ENCODE measurements at regions not wholly inside any gene's neighbourhood (a gene's known extent, or its start where the extent isn't known, plus 50 kb on each side); places are given as distances from the start of the nearest gene placed in this dataset.

- H3K36me3 ChIP-seq: no peaks in the 10 kb centered on the region
- H3K9me3 Mint-ChIP-seq: no peaks in the 10 kb centered on the region
- no peak overlapping the region for H3K4me3 Mint-ChIP-seq
- H3K9ac ChIP-seq: no peak overlapping the region
- TF ChIP-seq EZH2 (IDR thresholded peaks at IDR 0.05): no peak
- TF ChIP-seq CTCF (IDR thresholded peaks at IDR 0.05): no peak
- TF ChIP-seq EZH2phosphoT487 (IDR thresholded peaks at IDR 0.05): no peak
- H3K79me2 ChIP-seq (ENCODE audit: low read depth): no peaks in the 10 kb centered on the region
- H3K36me3 Mint-ChIP-seq: no peaks in the 10 kb centered on the region
- H4K20me1 ChIP-seq (ENCODE audit: low read depth): no peaks in the 10 kb centered on the region
- no peak overlapping the region for H3K27ac Mint-ChIP-seq
- H3K4me2 ChIP-seq: no peak overlapping the region
- no peaks in the 10 kb centered on the region for H3K9me3 ChIP-seq (ENCODE audit: low read depth)
- peaks cover 12% of the 10 kb centered on the region for H3K4me1 Mint-ChIP-seq
- H3K27me3 ChIP-seq: no peaks in the 10 kb centered on the region
- no peak overlapping the region for H3K27ac ChIP-seq
- no peaks in the 10 kb centered on the region for H3F3A ChIP-seq (ENCODE audit: low read depth)
- no peak overlapping the region for H3K4me3 ChIP-seq
- no peaks in the 10 kb centered on the region for H3K27me3 Mint-ChIP-seq (ENCODE audit: insufficient read depth, low read depth)
- H3K4me1 ChIP-seq: peaks cover 9% of the 10 kb centered on the region
- no peak for DNase-seq (ENCODE audit: low spot score)
- no peak overlapping the region for H2AFZ ChIP-seq (replicated peaks)
Observed at GRCh38 chr10:3006607-3007006, 60.7 kb upstream of the PFKP start.

- Mint-ChIP-seq H3K36me3 (no peaks in the 10 kb centered on the region), H3K4me3 (no peak overlapping the region), H3K27me3 (ENCODE audit: insufficient read depth, low read depth) (no peaks in the 10 kb centered on the region), H3K27ac (no peak overlapping the region), H3K4me1 (peaks cover 12% of the 10 kb centered on the region), H3K9me3 (no peaks in the 10 kb centered on the region)
- Histone ChIP-seq H2AFZ (replicated peaks) (no peak overlapping the region), H3K4me1 (peaks cover 9% of the 10 kb centered on the region), H3K36me3 (no peaks in the 10 kb centered on the region), H3F3A (ENCODE audit: low read depth) (no peaks in the 10 kb centered on the region), H3K9ac (no peak overlapping the region), H3K4me2 (no peak overlapping the region), H3K4me3 (no peak overlapping the region), H3K27ac (no peak overlapping the region), H3K27me3 (no peaks in the 10 kb centered on the region), H3K79me2 (ENCODE audit: low read depth) (no peaks in the 10 kb centered on the region), H3K9me3 (ENCODE audit: low read depth) (no peaks in the 10 kb centered on the region), H4K20me1 (ENCODE audit: low read depth) (no peaks in the 10 kb centered on the region)
- TF ChIP-seq EZH2 (IDR thresholded peaks at IDR 0.05) (no peak), CTCF (IDR thresholded peaks at IDR 0.05) (no peak), EZH2phosphoT487 (IDR thresholded peaks at IDR 0.05) (no peak)
- no peak for DNase-seq (ENCODE audit: low spot score)
Observed at GRCh38 chr10:3006093-3006492, 61.3 kb upstream of the PFKP start.

- H3K4me3 Mint-ChIP-seq: no peak overlapping the region
- TF ChIP-seq CTCF (IDR thresholded peaks at IDR 0.05): no peak
- no peak for TF ChIP-seq EZH2phosphoT487 (IDR thresholded peaks at IDR 0.05)
- TF ChIP-seq EZH2 (IDR thresholded peaks at IDR 0.05): no peak
- peaks cover 2% of the 10 kb centered on the region for H3K4me1 Mint-ChIP-seq
- Histone ChIP-seq H4K20me1 (ENCODE audit: low read depth) (no peaks in the 10 kb centered on the region), H3K4me2 (no peak overlapping the region), H3K27me3 (no peaks in the 10 kb centered on the region), H3F3A (ENCODE audit: low read depth) (no peaks in the 10 kb centered on the region), H3K36me3 (no peaks in the 10 kb centered on the region), H3K4me1 (no peaks in the 10 kb centered on the region), H3K27ac (no peak overlapping the region), H2AFZ (replicated peaks) (no peak overlapping the region), H3K9ac (no peak overlapping the region), H3K4me3 (no peak overlapping the region), H3K79me2 (ENCODE audit: low read depth) (no peaks in the 10 kb centered on the region), H3K9me3 (ENCODE audit: low read depth) (no peaks in the 10 kb centered on the region)
- no peak overlapping the region for H3K27ac Mint-ChIP-seq
- no peaks in the 10 kb centered on the region for H3K36me3 Mint-ChIP-seq
- DNase-seq (ENCODE audit: low spot score): no peak
- H3K9me3 Mint-ChIP-seq: peaks cover 5% of the 10 kb centered on the region
- no peaks in the 10 kb centered on the region for H3K27me3 Mint-ChIP-seq (ENCODE audit: insufficient read depth, low read depth)
Observed at GRCh38 chr10:3002304-3002703, 65.0 kb upstream of the PFKP start.

- Mint-ChIP-seq H3K27me3 (ENCODE audit: insufficient read depth, low read depth) (no peaks in the 10 kb centered on the region), H3K4me3 (no peak overlapping the region), H3K36me3 (no peaks in the 10 kb centered on the region), H3K27ac (no peak overlapping the region), H3K9me3 (peaks cover 8% of the 10 kb centered on the region), H3K4me1 (no peaks in the 10 kb centered on the region)
- no peak overlapping the region for H3K4me2 ChIP-seq
- no peak overlapping the region for H2AFZ ChIP-seq (replicated peaks)
- H3K4me3 ChIP-seq: no peak overlapping the region
- H4K20me1 ChIP-seq (ENCODE audit: low read depth): no peaks in the 10 kb centered on the region
- H3K79me2 ChIP-seq (ENCODE audit: low read depth): no peaks in the 10 kb centered on the region
- H3K9ac ChIP-seq: no peak overlapping the region
- no peaks in the 10 kb centered on the region for H3K36me3 ChIP-seq
- no peaks in the 10 kb centered on the region for H3K4me1 ChIP-seq
- no peak overlapping the region for H3K27ac ChIP-seq
- H3K27me3 ChIP-seq: no peaks in the 10 kb centered on the region
- no peaks in the 10 kb centered on the region for H3F3A ChIP-seq (ENCODE audit: low read depth)
- H3K9me3 ChIP-seq (ENCODE audit: low read depth): no peaks in the 10 kb centered on the region
- DNase-seq (ENCODE audit: low spot score): no peak
- TF ChIP-seq CTCF (IDR thresholded peaks at IDR 0.05) (no peak), EZH2phosphoT487 (IDR thresholded peaks at IDR 0.05) (no peak), EZH2 (IDR thresholded peaks at IDR 0.05) (no peak)
Observed at GRCh38 chr10:3000048-3000447, 67.3 kb upstream of the PFKP start.
